Right cardiac atrium (tissue), 5 donors: ENCODE measurements at regions not wholly inside any gene's neighbourhood (a gene's known extent, or its start where the extent isn't known, plus 50 kb on each side); places are given as distances from the start of the nearest gene placed in this dataset.

Source experiments
- ATAC-seq, 2 donors: fragments of 200-7000 bp; cut with Tn5 transposase; one replicate each; pipeline versions ENCODE4 v1.8.0 to v1.9.1; 2020; ENCODE audit warnings: moderate library complexity in 2 of 2, mild to moderate bottlenecking in 1 of 2
- DNase-seq, 3 donors: peaks; one replicate each; pipeline ENCODE4 v3.0.0-alpha.2; 2020
- H3K27ac ChIP-seq: one replicate; pipeline ENCODE4 v1.5.1; 2013; ENCODE audit warnings: mild to moderate bottlenecking, low read length, control low read depth, moderate library complexity
- H3K27me3 ChIP-seq: one replicate; pipeline ENCODE4 v1.6.1; 2013; ENCODE audit not compliant: control insufficient read depth, insufficient read depth
- H3K4me1 ChIP-seq: one replicate; pipeline ENCODE4 v1.6.1; 2013; ENCODE audit warnings: low read length; ENCODE audit not compliant: control insufficient read depth, insufficient read depth
- H3K4me3 ChIP-seq: one replicate; pipeline ENCODE4 v1.5.1; 2013; ENCODE audit warnings: low read length, control low read depth
- H3K9me3 ChIP-seq: one replicate; pipeline ENCODE4 v1.6.1; 2013; ENCODE audit warnings: low read length; ENCODE audit not compliant: control insufficient read depth
- WGBS: extraction: QIAGEN DNeasy Blood & Tissue Kit; methylation state at CpG from one replicate; pipeline ENCODE4 v1.1.7; 2013; 5-methylcytosine and 5-hydroxymethylcytosine counted together
- intact Hi-C, 4 donors: fragments of 100-400 bp; cut with DNase I; formaldehyde crosslinking; loops; one replicate each; pipeline versions ENCODE4 v1.11.0 to v1.14.0; 2022 to 2023
- donor health status: healthy with polysubstance abuse.
- donor health status: DM: no; HTN: yes; CAD: no.
- donor health status: DM: no; HTN: no; CAD: no.
- donor health status: DM: no; HTN: yes; CAD: no; lungs with severe emphysema.
- donor health status: DM: yes; HTN: yes; CAD: no.

- Histone ChIP-seq H3K4me3 (no peak overlapping the region), H3K9me3 (no peaks in the 10 kb centered on the region), H3K4me1 (peaks cover 3% of the 10 kb centered on the region), H3K27me3 (no peaks in the 10 kb centered on the region), H3K27ac (no peak overlapping the region)
- ATAC-seq = no peak
- DNase-seq = no peak
- WGBS = 93% methylated on average over 11 of the region's 11 CpGs
- intact Hi-C loops = no loop called here
These were observed 114.9 kb downstream of the PDCL3 start for GRCh38 chr2:100677611-100678185.

GRCh38 chr2:100679211-100679610, 116.4 kb downstream of the PDCL3 start:
- intact Hi-C loops = no loop called here
- 95% methylated on average over 10 of the region's 10 CpGs for WGBS
- no peak overlapping the region for H3K27ac ChIP-seq
- H3K9me3 ChIP-seq = no peaks in the 10 kb centered on the region
- DNase-seq (no peak), ATAC-seq (no peak)
- no peaks in the 10 kb centered on the region for H3K4me1 ChIP-seq
- H3K27me3 ChIP-seq = no peaks in the 10 kb centered on the region
- H3K4me3 ChIP-seq = no peak overlapping the region

GRCh38 chr2:100682536-100682935, 119.7 kb downstream of the PDCL3 start:
- no peak overlapping the region for H3K4me3 ChIP-seq
- no peak for ATAC-seq
- no peaks in the 10 kb centered on the region for H3K27me3 ChIP-seq
- no peaks in the 10 kb centered on the region for H3K4me1 ChIP-seq
- H3K9me3 ChIP-seq = no peaks in the 10 kb centered on the region
- no peak for DNase-seq
- WGBS = 87% methylated on average over 7 of the region's 7 CpGs
- H3K27ac ChIP-seq = no peak overlapping the region
- intact Hi-C loops = no loop called here

GRCh38 chr2:100683231-100683630, 120.4 kb downstream of the PDCL3 start:
- 87% methylated on average over 4 of the region's 4 CpGs for WGBS
- ATAC-seq = no peak
- intact Hi-C loops = no loop called here

GRCh38 chr2:100691846-100692245, 128.1 kb upstream of the NPAS2 start:
- no peak for ATAC-seq
- intact Hi-C loops = no loop called here
- Histone ChIP-seq H3K4me3 (no peak overlapping the region), H3K27me3 (no peaks in the 10 kb centered on the region), H3K9me3 (no peaks in the 10 kb centered on the region), H3K27ac (no peak overlapping the region), H3K4me1 (no peaks in the 10 kb centered on the region)
- DNase-seq = no peak
- 84% methylated on average over 3 of the region's 3 CpGs for WGBS

More at GRCh38 chr2:100683231-100683630, 120.4 kb downstream of the PDCL3 start:
- Histone ChIP-seq H3K4me1 (no peaks in the 10 kb centered on the region), H3K9me3 (no peaks in the 10 kb centered on the region), H3K27me3 (no peaks in the 10 kb centered on the region), H3K4me3 (no peak overlapping the region), H3K27ac (no peak overlapping the region)
- no peak for DNase-seq

- Histone ChIP-seq H3K4me3 (no peak overlapping the region), H3K4me1 (no peaks in the 10 kb centered on the region), H3K9me3 (no peaks in the 10 kb centered on the region), H3K27me3 (no peaks in the 10 kb centered on the region), H3K27ac (no peak overlapping the region)
- ATAC-seq (peak in 1 of 2 donors; percentile 52), DNase-seq (no peak)
- WGBS = 93% methylated on average over 5 of the region's 5 CpGs
- intact Hi-C loops = no loop called here
These were observed 127.6 kb upstream of the NPAS2 start for GRCh38 chr2:100692381-100692780.

GRCh38 chr2:100692906-100693305, 127.0 kb upstream of the NPAS2 start:
- Histone ChIP-seq H3K4me1 (no peaks in the 10 kb centered on the region), H3K9me3 (no peaks in the 10 kb centered on the region), H3K4me3 (no peak overlapping the region), H3K27me3 (no peaks in the 10 kb centered on the region), H3K27ac (no peak overlapping the region)
- ATAC-seq = no peak
- intact Hi-C loops = no loop called here
- no peak for DNase-seq

GRCh38 chr2:100699131-100699530, 120.8 kb upstream of the NPAS2 start:
- H3K4me3 ChIP-seq = no peak overlapping the region

GRCh38 chr2:100702438-100703109, 117.4 kb upstream of the NPAS2 start:
- no peaks in the 10 kb centered on the region for H3K4me1 ChIP-seq
- intact Hi-C loops = no loop called here
- ATAC-seq (no peak), DNase-seq (no peak)
- H3K27ac ChIP-seq = no peak overlapping the region
- H3K27me3 ChIP-seq = no peaks in the 10 kb centered on the region
- no peak overlapping the region for H3K4me3 ChIP-seq
- WGBS = 77% methylated on average over 5 of the region's 5 CpGs
- no peaks in the 10 kb centered on the region for H3K9me3 ChIP-seq

More at GRCh38 chr2:100699131-100699530, 120.8 kb upstream of the NPAS2 start:
- Histone ChIP-seq H3K27me3 (no peaks in the 10 kb centered on the region), H3K4me1 (no peaks in the 10 kb centered on the region), H3K27ac (no peak overlapping the region), H3K9me3 (no peaks in the 10 kb centered on the region)
- ATAC-seq = no peak
- no peak for DNase-seq
- WGBS = 78% methylated on average over 5 of the region's 5 CpGs
- intact Hi-C loops = no loop called here

- Histone ChIP-seq H3K4me1 (no peaks in the 10 kb centered on the region), H3K4me3 (no peak overlapping the region), H3K9me3 (no peaks in the 10 kb centered on the region), H3K27ac (no peak overlapping the region), H3K27me3 (no peaks in the 10 kb centered on the region)
- 93% methylated on average over 5 of the region's 5 CpGs for WGBS
- intact Hi-C loops = no loop called here
- ATAC-seq (no peak), DNase-seq (no peak)
These were observed 116.7 kb upstream of the NPAS2 start for GRCh38 chr2:100703213-100703612.

- Histone ChIP-seq H3K27ac (no peak overlapping the region), H3K4me3 (no peak overlapping the region), H3K27me3 (no peaks in the 10 kb centered on the region), H3K4me1 (no peaks in the 10 kb centered on the region), H3K9me3 (no peaks in the 10 kb centered on the region)
- DNase-seq (no peak), ATAC-seq (no peak)
- intact Hi-C loops = no loop called here
- 81% methylated on average over 3 of the region's 3 CpGs for WGBS
These were observed 116.2 kb upstream of the NPAS2 start for GRCh38 chr2:100703739-100704138.

GRCh38 chr2:100704156-100704555, 115.8 kb upstream of the NPAS2 start:
- no peak overlapping the region for H3K27ac ChIP-seq
- ATAC-seq = no peak
- intact Hi-C loops = no loop called here
- no peak for DNase-seq
- no peak overlapping the region for H3K4me3 ChIP-seq
- no peaks in the 10 kb centered on the region for H3K9me3 ChIP-seq
- no peaks in the 10 kb centered on the region for H3K4me1 ChIP-seq
- H3K27me3 ChIP-seq = no peaks in the 10 kb centered on the region
- WGBS = 93% methylated on average over 7 of the region's 7 CpGs
